D721Med (cell line): ENCODE measurements at regions not wholly inside any gene's neighbourhood (a gene's known extent, or its start where the extent isn't known, plus 50 kb on each side); places are given as distances from the start of the nearest gene placed in this dataset.
A peak's percentile ranks its signal among the peaks of the same experiment; 100 is the strongest.

ENCODE experiments used
- DNase-seq: peaks from one replicate; pipeline ENCODE4 v3.0.0; 2011; ENCODE audit warnings: low spot score; ENCODE audit not compliant: insufficient read length
- FAIRE-seq: peaks from 2 replicates; lab custom pipeline; 2011; peaks lifted over from hg19 to GRCh38; lab: Jason Lieb, UNC
- TF ChIP-seq, protein P1 (sequence below): IDR thresholded peaks from 2 replicates; pipeline ENCODE4 v1.5.1; 2012; ENCODE audit warnings: mild to moderate bottlenecking, control low read depth; ENCODE audit not compliant: insufficient read depth; ENCODE audit errors: missing control alignments

DNA sequence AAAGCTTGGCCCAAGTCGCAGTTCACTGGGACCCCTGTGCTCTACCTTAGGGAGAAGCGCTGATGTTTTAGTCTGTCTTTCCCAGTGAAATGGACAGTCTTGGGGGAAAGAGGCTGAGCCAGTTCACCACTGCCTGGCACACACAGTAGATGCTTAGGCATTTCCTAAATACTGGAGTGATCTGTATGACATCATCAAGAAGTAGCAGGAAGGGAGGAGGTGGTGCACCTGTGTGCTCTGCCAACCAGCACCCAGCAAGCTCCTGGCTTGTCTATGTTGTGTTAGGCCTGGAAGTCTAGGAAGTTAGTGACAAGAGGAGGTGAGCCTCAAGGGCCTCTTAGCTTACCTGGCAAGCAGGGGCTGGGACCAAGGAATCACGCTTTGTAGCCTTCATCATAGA, 158.2 kb upstream of the NFIA start:
- no peak for DNase-seq
- TF ChIP-seq, protein P1, sequence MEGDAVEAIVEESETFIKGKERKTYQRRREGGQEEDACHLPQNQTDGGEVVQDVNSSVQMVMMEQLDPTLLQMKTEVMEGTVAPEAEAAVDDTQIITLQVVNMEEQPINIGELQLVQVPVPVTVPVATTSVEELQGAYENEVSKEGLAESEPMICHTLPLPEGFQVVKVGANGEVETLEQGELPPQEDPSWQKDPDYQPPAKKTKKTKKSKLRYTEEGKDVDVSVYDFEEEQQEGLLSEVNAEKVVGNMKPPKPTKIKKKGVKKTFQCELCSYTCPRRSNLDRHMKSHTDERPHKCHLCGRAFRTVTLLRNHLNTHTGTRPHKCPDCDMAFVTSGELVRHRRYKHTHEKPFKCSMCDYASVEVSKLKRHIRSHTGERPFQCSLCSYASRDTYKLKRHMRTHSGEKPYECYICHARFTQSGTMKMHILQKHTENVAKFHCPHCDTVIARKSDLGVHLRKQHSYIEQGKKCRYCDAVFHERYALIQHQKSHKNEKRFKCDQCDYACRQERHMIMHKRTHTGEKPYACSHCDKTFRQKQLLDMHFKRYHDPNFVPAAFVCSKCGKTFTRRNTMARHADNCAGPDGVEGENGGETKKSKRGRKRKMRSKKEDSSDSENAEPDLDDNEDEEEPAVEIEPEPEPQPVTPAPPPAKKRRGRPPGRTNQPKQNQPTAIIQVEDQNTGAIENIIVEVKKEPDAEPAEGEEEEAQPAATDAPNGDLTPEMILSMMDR: no peak
- FAIRE-seq: no peak

DNA sequence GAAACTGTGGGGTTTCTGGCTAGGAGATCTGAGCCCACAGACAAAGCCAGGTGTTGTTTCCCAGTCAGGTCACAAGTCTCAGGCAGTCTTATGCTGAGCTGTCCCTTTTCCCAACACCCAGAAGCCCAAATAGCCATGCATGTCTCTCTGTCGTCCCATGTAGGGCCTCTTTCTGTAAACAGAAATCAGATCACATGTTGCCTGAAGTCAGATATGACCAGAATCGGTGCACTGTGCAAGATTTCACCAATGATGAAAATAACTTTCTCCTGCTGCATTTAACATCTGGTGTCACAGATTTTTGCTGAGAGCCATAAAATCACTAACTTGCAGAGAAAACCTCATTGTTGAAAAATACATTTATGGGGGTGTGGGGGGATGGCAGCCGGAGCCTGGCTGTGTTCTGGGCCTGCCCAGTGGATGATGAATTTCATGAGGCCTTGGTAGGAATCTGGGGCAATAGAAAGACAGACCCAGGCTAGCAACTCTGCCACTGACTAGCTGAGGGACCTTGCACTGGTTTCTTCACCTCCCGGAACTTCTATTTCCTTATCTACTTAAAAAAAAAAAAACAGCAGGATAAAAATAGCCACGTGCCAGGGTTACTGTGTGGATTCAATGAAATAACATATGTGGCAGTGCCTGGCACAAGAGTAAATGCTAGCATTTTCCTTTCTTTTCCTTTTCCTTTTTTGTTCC, 158.8 kb upstream of the NFIA start:
- FAIRE-seq (no peak), DNase-seq (no peak)
- TF ChIP-seq, protein P1: no peak

DNA sequence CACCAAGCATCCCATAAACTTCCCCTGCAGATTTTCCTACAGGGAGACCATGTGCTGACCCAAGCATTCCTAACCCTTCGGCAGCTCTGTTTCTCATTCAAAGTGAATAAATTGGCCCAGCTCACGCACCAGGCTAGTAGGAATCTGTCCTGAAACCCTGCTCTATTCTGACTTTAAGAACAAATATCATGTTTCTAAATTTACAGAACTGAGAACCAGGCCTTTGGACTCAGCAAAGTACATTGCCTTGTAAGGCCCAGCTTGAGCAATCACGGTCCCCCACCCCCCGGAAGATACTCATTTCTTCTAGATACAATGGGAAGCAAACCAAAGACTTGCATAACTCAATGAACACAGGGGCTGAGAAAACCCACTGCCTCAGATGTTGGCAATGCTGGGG, 160.1 kb upstream of the NFIA start:
- no peak for DNase-seq
- TF ChIP-seq, protein P1: no peak
- no peak for FAIRE-seq

DNA sequence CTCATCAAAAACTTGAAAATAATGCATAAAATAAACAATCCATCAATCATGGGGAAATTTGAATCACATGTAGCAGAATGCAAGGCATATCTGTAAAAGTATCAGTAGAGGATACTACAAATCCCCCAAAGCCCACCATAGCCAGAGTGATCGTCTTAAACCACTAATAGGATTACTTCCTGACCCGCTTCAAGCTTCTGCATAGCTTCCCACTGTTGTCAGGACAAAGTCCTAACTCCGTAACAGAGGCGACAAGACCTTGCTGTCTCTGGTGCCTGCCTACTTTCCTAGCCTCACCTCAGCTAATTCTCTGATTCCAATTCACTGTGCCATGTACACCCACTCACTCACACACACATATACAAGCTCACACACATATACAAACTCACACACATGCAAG, 161.2 kb upstream of the NFIA start:
- FAIRE-seq (peak; percentile 56), DNase-seq (peak; percentile 18)
- TF ChIP-seq, protein P1: no peak

DNA sequence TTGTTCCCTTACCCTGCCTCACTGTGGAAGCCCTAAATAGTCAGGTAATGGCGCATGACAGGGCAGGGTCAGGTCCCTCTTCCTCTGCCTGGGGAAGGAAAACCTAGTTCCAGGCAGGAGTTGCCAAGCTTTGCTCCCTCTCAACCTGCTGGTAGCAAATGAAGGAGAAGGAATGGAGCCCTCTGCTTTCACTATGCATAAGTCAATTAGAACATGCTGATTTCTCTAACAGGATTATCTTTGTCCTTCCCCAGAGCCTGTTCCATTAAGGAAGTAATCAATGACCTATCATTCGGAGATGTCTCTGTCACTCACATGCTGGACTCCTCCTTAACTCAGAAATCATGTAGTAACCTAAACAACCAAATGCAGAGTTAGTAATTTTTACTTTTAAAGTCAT, 161.8 kb upstream of the NFIA start:
- no peak for DNase-seq
- FAIRE-seq: no peak

DNA sequence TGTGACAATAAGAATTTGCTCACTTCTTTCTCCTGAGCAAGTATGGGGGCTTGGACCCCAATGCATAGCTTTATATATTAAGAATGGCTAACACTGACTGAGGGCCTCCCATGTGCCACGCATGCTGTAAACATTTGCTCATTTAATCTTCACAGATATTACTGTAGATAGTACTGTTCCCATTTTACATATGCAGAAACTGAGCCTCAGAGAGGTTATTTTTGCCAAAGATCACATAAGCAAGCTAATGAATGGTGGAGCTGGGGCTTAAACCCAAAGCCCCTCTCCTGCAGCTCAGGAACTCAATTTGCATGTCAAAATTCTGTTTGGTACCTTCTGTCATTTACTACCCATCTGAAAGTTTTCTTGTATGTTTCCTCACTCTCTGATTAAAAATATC, 163.5 kb upstream of the NFIA start:
- TF ChIP-seq, protein P1: no peak
- FAIRE-seq: no peak
- no peak for DNase-seq

More for the DNA sequence above, 161.8 kb upstream of the NFIA start:
- TF ChIP-seq, protein P1: no peak

DNA sequence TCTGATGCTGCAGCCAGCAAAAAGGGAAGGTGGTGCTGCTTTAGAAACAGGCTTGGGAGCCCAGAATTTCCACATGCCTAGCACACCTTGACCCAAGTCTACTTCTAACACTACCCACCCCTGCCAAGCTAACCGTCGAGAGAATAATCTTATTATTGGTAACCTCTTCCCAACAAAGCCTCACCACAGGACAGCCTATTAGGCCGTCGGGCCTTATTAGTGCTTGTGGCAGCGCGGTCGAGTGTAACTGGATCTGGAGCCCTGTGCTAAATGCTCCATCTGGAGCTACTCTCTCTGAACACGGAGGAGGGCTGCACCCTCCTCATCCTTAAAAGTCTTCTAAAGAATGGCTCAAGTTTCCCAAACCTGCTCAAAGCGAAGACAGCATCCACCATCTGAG, 165.5 kb upstream of the NFIA start:
- TF ChIP-seq, protein P1: no peak
- FAIRE-seq (no peak), DNase-seq (no peak)
